ENCODE measurements at regions not wholly inside any gene's neighbourhood (a gene's known extent, or its start where the extent isn't known, plus 50 kb on each side); places are given as distances from the start of the nearest gene placed in this dataset.

DNA sequence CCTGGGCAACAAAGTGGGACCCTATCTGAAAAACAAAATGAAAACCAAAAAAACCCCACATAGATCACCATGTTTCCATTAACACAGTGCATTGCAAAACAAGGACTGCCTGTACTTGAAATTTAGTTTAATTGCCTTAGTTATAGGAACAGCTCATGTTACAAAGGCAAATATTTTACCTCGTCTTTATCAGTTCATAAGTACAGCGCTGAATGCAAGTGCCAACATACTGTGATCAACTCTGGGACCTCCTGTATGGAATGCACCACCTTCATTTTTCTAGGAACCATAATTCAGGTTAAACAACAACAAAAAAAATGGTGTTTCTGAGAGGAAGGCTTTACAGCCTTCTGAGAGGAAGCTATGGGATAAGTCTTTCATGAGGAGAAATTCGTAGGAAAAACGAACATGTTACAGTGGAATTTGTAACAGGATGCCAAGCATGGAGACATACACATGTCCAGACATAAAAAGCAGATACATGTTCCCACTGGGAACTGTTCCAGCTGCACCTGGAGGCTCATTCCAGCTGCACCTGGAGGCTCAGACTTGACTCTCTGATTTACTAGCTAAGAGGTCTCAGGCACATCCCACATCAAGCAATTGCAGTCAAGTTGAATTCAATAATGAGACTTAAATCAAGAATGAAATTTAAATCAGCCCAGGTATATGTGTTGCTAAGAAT lies 821.3 kb downstream of the NLGN4Y start:
- Mint-ChIP-seq H3K4me3 (no peak overlapping the region), H3K9me3 (peaks cover under 1% of the 10 kb centered on the region), H3K36me3 (ENCODE audit: low read depth) (no peaks in the 10 kb centered on the region), H3K27me3 (ENCODE audit: low read depth) (no peaks in the 10 kb centered on the region), H3K27ac (no peak overlapping the region), H3K4me1 (ENCODE audit: low read depth) (no peaks in the 10 kb centered on the region)

DNA sequence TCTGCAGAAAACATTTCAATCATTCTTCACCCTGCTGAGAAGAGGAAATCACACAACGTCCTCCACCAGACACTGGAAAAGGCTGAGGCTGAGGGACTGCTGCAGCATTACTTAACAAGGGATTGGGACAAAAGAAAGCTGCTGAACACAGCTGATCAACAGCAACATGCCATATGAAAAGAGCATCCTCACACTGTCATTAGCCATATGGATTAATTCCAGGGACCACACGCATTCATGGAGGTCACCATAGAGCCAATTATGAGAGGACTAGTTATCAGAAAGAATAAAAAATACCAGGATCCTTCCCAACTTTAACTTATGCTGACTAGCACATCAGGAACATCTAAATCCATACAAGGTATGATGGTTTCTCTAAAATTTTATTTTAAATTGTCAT lies 825.0 kb downstream of the NLGN4Y start:
- H3K27ac Mint-ChIP-seq: no peak overlapping the region
- H3K27me3 Mint-ChIP-seq (ENCODE audit: low read depth): no peaks in the 10 kb centered on the region
- H3K4me3 Mint-ChIP-seq: no peak overlapping the region
- H3K4me1 Mint-ChIP-seq (ENCODE audit: low read depth): peaks cover 4% of the 10 kb centered on the region
- H3K36me3 Mint-ChIP-seq (ENCODE audit: low read depth): no peaks in the 10 kb centered on the region
- no peaks in the 10 kb centered on the region for H3K9me3 Mint-ChIP-seq

DNA sequence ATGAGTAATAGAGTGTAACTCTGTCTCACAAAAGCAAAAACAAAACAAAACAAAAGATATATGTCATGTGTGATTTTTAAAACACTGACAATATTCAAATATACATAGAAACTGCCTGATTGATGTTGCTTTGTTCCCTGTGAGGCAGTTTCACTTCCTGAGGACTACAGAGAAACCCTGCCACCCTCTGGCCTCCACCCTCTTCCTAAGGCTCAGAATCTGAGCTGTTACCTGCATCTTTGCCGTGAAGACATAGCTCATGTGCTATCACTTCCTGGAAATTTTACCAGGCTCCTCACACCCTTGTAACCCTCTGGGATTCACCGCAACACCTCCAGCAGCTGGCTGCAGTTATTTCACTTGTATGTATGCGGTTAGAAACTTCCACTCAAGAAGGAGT lies 831.0 kb downstream of the NLGN4Y start:
- Mint-ChIP-seq H3K36me3 (ENCODE audit: low read depth) (no peaks in the 10 kb centered on the region), H3K4me3 (no peak overlapping the region), H3K27ac (no peak overlapping the region), H3K4me1 (ENCODE audit: low read depth) (peaks cover 8% of the 10 kb centered on the region), H3K27me3 (ENCODE audit: low read depth) (no peaks in the 10 kb centered on the region), H3K9me3 (no peaks in the 10 kb centered on the region)

DNA sequence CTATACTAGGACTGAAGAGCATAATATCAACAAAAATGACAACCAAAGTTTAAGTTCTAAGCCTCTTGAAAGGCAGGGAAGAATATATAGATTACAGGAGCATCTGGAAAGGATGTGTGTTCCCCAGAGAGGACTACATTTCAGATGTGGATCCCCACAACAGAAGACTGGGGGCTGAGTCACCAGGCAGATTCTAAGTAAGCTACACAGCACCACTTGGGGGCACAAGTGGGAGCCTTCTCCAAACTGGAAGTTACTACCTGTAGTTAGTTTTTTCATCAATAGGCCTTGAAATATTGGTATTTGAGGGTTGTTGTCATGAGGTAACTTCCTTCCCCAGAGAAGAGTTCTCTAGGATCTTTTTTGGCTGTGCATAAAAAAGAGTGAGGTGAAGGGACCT lies 836.1 kb downstream of the NLGN4Y start:
- no peak overlapping the region for H3K4me3 Mint-ChIP-seq
- H3K27me3 Mint-ChIP-seq (ENCODE audit: low read depth): no peaks in the 10 kb centered on the region
- no peaks in the 10 kb centered on the region for H3K9me3 Mint-ChIP-seq
- peaks cover 2% of the 10 kb centered on the region for H3K4me1 Mint-ChIP-seq (ENCODE audit: low read depth)
- no peaks in the 10 kb centered on the region for H3K36me3 Mint-ChIP-seq (ENCODE audit: low read depth)
- no peak overlapping the region for H3K27ac Mint-ChIP-seq

DNA sequence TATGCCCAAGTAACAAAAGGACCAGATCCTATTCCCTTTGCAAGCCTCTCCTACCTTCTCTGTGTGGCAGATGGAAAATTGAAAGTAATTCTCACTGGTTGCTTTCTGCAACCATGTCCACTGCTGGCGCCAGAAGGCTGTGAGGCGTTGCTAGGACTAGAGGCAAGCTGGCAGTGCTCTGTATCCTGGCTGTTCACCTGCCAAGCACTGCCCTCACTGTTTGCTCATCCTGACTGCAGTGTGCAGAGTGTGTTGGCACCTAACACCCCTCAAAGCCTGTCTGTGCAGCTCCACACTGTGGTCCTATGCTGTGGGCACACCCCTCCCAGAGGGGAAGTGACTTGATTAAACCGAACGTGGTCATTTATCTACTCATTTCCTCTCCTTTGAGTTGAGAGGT lies 840.7 kb downstream of the NLGN4Y start:
- H3K27ac Mint-ChIP-seq: no peak overlapping the region
- H3K36me3 Mint-ChIP-seq (ENCODE audit: low read depth): no peaks in the 10 kb centered on the region
- no peaks in the 10 kb centered on the region for H3K27me3 Mint-ChIP-seq (ENCODE audit: low read depth)
- no peaks in the 10 kb centered on the region for H3K4me1 Mint-ChIP-seq (ENCODE audit: low read depth)
- no peaks in the 10 kb centered on the region for H3K9me3 Mint-ChIP-seq
- no peak overlapping the region for H3K4me3 Mint-ChIP-seq

DNA sequence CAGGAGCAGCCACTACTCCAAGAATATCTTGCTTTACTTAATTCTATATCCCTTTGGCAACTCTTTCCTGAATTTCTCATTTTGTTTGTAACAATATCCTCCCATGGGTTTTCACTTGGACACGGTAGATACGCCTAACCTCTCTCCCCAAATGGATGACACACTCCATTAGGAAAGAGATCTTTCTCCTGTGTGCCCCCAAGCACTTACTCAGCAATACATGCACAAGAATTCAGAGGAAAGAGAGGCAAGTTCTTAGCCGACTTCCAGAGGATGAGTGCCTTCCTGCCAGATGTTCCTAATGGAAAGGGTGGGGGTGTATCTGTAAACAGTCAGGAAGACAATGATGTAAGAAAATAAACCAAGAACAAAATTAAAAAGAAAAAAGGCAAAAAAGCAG lies 844.5 kb downstream of the NLGN4Y start:
- Mint-ChIP-seq H3K27me3 (ENCODE audit: low read depth) (peaks cover 4% of the 10 kb centered on the region), H3K36me3 (ENCODE audit: low read depth) (no peaks in the 10 kb centered on the region), H3K4me3 (no peak overlapping the region), H3K27ac (no peak overlapping the region), H3K9me3 (no peaks in the 10 kb centered on the region), H3K4me1 (ENCODE audit: low read depth) (no peaks in the 10 kb centered on the region)

DNA sequence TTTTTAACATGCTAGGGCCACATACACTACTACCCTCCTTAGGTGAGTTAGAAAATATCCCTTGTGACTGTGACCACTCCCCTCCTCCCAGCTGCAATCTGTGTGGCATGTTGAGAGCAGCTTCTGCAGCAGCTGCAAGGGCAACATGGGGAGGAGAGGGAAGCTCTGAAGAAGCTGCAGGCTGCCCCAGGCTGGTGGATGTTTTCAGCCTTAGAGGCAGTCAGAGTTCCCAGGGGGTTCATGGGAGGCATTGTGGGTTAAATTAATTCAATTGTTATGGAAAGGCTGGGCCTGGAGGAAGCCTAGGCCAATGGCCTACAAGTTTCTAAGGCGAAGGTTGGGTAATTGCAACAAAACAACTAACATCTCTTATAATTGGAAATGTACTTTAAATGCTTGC lies 860.8 kb downstream of the NLGN4Y start:
- Mint-ChIP-seq H3K27ac (no peak overlapping the region), H3K4me1 (ENCODE audit: low read depth) (peaks cover 3% of the 10 kb centered on the region), H3K27me3 (ENCODE audit: low read depth) (no peaks in the 10 kb centered on the region), H3K4me3 (no peak overlapping the region), H3K36me3 (ENCODE audit: low read depth) (no peaks in the 10 kb centered on the region), H3K9me3 (no peaks in the 10 kb centered on the region)

DNA sequence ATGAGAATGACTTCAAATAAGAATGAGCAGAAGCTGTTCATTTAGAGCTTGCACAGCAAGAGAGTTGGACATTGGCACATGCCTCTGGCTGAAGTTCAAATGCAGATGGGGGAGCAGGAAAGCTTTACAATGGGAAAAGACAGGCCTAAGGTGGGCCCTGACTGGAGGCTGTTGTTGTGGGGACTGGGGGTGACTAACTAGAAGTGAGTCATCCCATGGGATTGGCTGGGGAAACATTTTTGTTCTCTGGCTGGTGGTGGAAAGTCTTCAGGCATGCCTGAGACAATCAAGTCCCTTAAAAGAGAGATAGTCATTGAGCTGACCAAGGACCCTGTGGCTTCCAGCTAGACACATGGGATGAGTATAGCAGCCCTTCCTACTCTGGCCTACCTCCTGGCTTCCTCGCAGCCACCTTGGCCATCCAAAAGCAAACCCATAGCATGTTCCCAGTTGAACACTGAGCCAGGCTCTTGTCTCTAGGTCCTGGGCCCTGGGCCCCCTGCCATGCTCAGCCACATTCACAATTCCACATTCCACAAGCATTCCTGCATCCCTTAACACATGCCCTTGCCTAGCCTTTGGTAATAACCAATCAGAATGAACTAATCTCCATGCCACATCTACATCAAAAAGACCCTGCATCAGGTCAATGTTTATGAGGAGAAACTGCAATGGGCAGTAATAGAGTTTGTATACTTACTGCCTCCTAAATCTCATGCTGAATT lies 873.4 kb downstream of the NLGN4Y start:
- Mint-ChIP-seq H3K27me3 (ENCODE audit: low read depth) (no peaks in the 10 kb centered on the region), H3K9me3 (no peaks in the 10 kb centered on the region), H3K27ac (no peak overlapping the region), H3K4me3 (no peak overlapping the region), H3K4me1 (ENCODE audit: low read depth) (no peaks in the 10 kb centered on the region), H3K36me3 (ENCODE audit: low read depth) (no peaks in the 10 kb centered on the region)

DNA sequence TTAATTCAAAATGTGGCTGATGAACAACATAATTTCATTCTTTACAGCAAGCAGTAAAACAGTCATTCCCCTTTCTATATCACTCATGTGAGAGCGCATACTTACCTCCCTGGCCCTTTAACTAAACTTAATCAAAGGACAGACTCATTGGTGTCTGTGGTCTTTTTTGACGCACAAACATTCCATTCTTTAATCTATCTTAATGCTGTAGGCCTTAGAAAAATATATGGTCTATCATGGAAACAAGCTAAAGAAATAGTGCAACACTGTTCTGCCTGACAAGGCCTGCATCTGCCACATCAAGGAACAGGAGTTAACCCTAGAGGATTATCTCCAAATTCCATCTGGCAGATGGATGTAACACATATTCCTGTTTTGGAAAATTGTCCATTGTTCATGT lies 878.1 kb downstream of the NLGN4Y start:
- Mint-ChIP-seq H3K27ac (no peak overlapping the region), H3K36me3 (ENCODE audit: low read depth) (no peaks in the 10 kb centered on the region), H3K4me1 (ENCODE audit: low read depth) (no peaks in the 10 kb centered on the region), H3K9me3 (no peaks in the 10 kb centered on the region), H3K4me3 (no peak overlapping the region), H3K27me3 (ENCODE audit: low read depth) (no peaks in the 10 kb centered on the region)

DNA sequence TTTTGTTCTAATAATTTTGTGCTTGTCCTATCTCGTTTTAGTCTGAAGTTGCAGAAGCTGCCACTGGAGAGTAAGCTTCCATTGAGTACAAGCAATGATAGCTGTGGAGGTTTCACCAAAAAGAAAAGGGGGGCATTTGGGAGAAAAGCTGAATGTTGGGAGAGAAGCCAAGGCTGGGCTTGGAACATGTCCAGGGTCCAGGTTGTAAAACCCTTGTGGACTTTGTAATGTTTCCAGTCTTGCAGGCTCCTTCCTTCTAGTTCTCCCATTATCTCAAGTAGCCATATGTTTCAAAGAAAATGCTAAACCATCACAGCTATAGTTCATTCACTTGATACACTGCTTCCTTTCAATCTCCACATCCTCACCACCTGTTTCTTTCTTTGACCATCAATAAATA lies 880.2 kb downstream of the NLGN4Y start:
- H3K27me3 Mint-ChIP-seq (ENCODE audit: low read depth): no peaks in the 10 kb centered on the region
- no peak overlapping the region for H3K4me3 Mint-ChIP-seq
- no peak overlapping the region for H3K27ac Mint-ChIP-seq
- peaks cover 5% of the 10 kb centered on the region for H3K9me3 Mint-ChIP-seq
- H3K36me3 Mint-ChIP-seq (ENCODE audit: low read depth): no peaks in the 10 kb centered on the region
- no peaks in the 10 kb centered on the region for H3K4me1 Mint-ChIP-seq (ENCODE audit: low read depth)

DNA sequence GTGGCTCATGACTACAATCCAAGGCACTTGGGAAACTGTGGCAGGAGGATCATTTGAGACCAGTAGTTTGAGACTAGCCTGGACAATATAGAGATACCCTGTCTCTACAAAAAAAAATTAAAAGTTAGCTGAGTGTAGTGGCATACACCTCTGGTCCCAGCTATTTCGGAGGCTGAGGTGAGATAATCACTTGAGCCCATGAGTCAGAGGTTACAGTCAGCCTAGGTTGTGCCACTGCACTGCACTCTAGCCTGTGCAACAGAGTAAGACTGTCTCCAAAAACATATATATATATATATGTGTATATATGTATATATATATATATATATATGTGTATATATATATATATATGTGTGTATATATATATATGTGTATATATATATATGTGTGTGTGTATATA lies 890.8 kb downstream of the NLGN4Y start:
- Mint-ChIP-seq H3K27ac (no peak overlapping the region), H3K4me3 (no peak overlapping the region), H3K36me3 (ENCODE audit: low read depth) (no peaks in the 10 kb centered on the region), H3K27me3 (ENCODE audit: low read depth) (peaks cover 3% of the 10 kb centered on the region), H3K9me3 (no peaks in the 10 kb centered on the region), H3K4me1 (ENCODE audit: low read depth) (no peaks in the 10 kb centered on the region)

DNA sequence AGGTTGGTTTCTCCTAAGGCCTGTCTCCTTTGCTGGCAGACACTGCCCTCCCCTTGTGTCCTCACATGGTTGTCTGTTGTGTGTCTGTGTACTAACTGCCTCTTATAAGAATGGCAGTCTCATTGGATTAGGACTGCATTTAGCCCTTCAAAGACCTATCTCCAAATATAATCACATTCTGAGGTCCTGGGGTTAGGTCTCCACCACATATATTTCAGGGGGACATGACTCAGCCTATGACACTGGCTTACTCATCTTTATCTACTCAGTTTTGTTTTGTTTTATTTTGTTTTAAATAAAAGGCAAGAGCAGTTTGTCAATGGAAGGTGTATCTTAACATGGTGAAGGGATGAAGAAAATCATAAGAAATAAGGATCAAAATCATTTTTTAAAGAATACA lies 894.3 kb downstream of the NLGN4Y start:
- Mint-ChIP-seq H3K9me3 (no peaks in the 10 kb centered on the region), H3K27me3 (ENCODE audit: low read depth) (no peaks in the 10 kb centered on the region), H3K27ac (no peak overlapping the region), H3K36me3 (ENCODE audit: low read depth) (no peaks in the 10 kb centered on the region), H3K4me3 (no peak overlapping the region), H3K4me1 (ENCODE audit: low read depth) (peaks cover under 1% of the 10 kb centered on the region)

DNA sequence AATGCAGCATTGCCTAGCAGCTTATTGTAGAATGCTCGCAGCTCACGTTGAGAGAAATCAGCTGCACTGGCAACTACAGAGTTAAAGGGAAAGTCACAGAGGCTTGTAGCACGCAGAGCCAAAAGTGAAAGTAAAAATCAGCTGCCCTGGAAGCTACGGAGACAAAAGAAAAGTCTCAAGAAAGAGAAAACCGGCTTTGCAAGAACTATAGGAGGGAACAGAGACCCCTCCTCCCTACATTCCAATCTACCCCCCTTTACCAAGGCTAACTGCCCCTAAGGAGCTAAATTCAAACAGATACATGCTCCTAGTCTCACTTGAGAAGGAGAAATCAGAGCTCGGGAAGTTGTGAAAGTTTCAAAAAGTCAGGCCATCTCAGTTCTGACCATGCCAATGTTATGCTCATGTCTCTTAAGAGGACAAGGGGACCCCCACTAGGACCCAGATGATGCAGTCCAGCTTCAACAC lies 900.4 kb downstream of the NLGN4Y start:
- Mint-ChIP-seq H3K36me3 (ENCODE audit: low read depth) (peaks cover 4% of the 10 kb centered on the region), H3K9me3 (peaks cover 10% of the 10 kb centered on the region), H3K4me3 (peak overlapping the region; percentile 77), H3K4me1 (ENCODE audit: low read depth) (peaks cover 21% of the 10 kb centered on the region), H3K27ac (peak overlapping the region; percentile 82), H3K27me3 (ENCODE audit: low read depth) (no peaks in the 10 kb centered on the region)

DNA sequence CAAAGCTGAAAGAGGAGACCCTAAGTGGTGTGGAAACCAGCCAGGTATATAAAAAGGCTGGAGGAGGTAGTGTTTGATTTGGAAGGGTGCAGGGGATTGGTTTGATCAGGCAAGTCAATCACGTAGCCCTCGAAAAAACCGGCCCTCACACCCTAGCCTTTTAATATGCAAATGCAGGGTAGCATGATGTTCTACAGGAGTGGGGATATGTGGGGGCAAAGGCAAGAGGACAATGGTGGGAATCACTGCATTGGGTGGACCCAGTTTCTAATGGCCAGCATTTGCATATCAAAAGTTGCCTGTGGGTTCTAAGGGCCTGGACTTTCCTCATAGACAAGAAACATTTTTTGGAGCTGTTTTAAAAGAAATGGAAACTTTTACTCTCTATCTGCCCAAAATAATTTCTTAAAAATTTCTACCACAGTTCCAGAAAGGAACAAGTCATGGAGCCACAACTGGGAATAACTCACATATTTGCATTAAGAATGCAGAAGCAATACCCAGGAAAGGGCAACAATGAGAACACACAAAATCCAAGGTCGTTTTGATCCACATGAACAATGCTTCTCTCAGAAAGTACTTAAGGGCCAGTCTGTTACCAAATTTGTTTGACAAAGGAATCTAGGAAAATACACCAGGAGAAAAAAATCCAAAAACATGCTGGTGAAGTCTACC lies 915.8 kb downstream of the NLGN4Y start:
- Mint-ChIP-seq H3K27ac (no peak overlapping the region), H3K27me3 (ENCODE audit: low read depth) (no peaks in the 10 kb centered on the region), H3K4me1 (ENCODE audit: low read depth) (peaks cover 13% of the 10 kb centered on the region), H3K9me3 (peaks cover 11% of the 10 kb centered on the region), H3K36me3 (ENCODE audit: low read depth) (no peaks in the 10 kb centered on the region), H3K4me3 (no peak overlapping the region)
